Neural crest cell (in vitro differentiated cells): ENCODE measurements at regions not wholly inside any gene's neighbourhood (a gene's known extent, or its start where the extent isn't known, plus 50 kb on each side); places are given as distances from the start of the nearest gene placed in this dataset.

Experiments
- DNase-seq: peaks from one replicate; pipeline ENCODE4 v3.0.0; 2021; ENCODE audit warnings: low read depth, mixed read lengths, low spot score
- H3K27ac Mint-ChIP-seq: one replicate; pipeline ENCODE4 v1.8.0; 2021; ENCODE audit warnings: mild to moderate bottlenecking, mixed read lengths; ENCODE audit not compliant: unreplicated experiment
- H3K27me3 Mint-ChIP-seq: 2 replicates; pipeline ENCODE4 v1.8.0; 2021; ENCODE audit warnings: low read depth, mild to moderate bottlenecking, mixed read lengths
- H3K36me3 Mint-ChIP-seq: 2 replicates; pipeline ENCODE4 v1.8.0; 2021; ENCODE audit warnings: low read depth, mild to moderate bottlenecking, mixed read lengths
- H3K4me1 Mint-ChIP-seq: 2 replicates; pipeline ENCODE4 v1.8.0; 2021; ENCODE audit warnings: mixed read lengths
- H3K4me3 Mint-ChIP-seq: one replicate; pipeline ENCODE4 v1.8.0; 2021; ENCODE audit warnings: mild to moderate bottlenecking, mixed read lengths
- H3K9me3 Mint-ChIP-seq: 2 replicates; pipeline ENCODE4 v1.8.0; 2021; ENCODE audit warnings: mixed read lengths
- CTCF ChIP-seq: fragments of 200-600 bp; sonication (generic); conservative IDR thresholded peaks from 2 replicates; pipeline ENCODE4 v1.5.0; 2021; ENCODE audit warnings: antibody characterized with exemption, mild to moderate bottlenecking

- Mint-ChIP-seq H3K4me1 (no peaks in the 10 kb centered on the region), H3K4me3 (no peak overlapping the region), H3K9me3 (peaks cover 14% of the 10 kb centered on the region), H3K27me3 (no peaks in the 10 kb centered on the region), H3K36me3 (peaks cover 3% of the 10 kb centered on the region), H3K27ac (peak overlapping the region; percentile 58)
- no peak for DNase-seq
- TF ChIP-seq CTCF, result no peak
Observed at GRCh38 chr12:83763425-83763824, 1076.7 kb downstream of the TMTC2 start.

GRCh38 chr12:83759906-83760305 is 1073.2 kb downstream of the TMTC2 start:
- Mint-ChIP-seq H3K27ac (no peak overlapping the region), H3K36me3 (peaks cover 3% of the 10 kb centered on the region), H3K4me1 (no peaks in the 10 kb centered on the region), H3K4me3 (no peak overlapping the region), H3K27me3 (no peaks in the 10 kb centered on the region), H3K9me3 (peaks cover 14% of the 10 kb centered on the region)
- no peak for DNase-seq
- no peak for TF ChIP-seq CTCF

GRCh38 chr12:83758888-83759631 is 1072.4 kb downstream of the TMTC2 start:
- Mint-ChIP-seq H3K9me3 (peaks cover 14% of the 10 kb centered on the region), H3K4me1 (no peaks in the 10 kb centered on the region), H3K27ac (no peak overlapping the region), H3K27me3 (no peaks in the 10 kb centered on the region), H3K4me3 (no peak overlapping the region), H3K36me3 (peaks cover 3% of the 10 kb centered on the region)
- no peak for DNase-seq
- TF ChIP-seq CTCF, result no peak

- Mint-ChIP-seq H3K4me1 (no peaks in the 10 kb centered on the region), H3K9me3 (no peaks in the 10 kb centered on the region), H3K36me3 (no peaks in the 10 kb centered on the region), H3K4me3 (no peak overlapping the region), H3K27ac (no peak overlapping the region), H3K27me3 (no peaks in the 10 kb centered on the region)
- no peak for TF ChIP-seq CTCF
- no peak for DNase-seq
Observed at GRCh38 chr12:83753904-83754303, 1067.2 kb downstream of the TMTC2 start.

GRCh38 chr12:83753205-83753604 is 1066.5 kb downstream of the TMTC2 start:
- H3K36me3 Mint-ChIP-seq, result no peaks in the 10 kb centered on the region
- H3K27ac Mint-ChIP-seq, result no peak overlapping the region
- H3K4me1 Mint-ChIP-seq, result no peaks in the 10 kb centered on the region
- TF ChIP-seq CTCF, result no peak
- H3K27me3 Mint-ChIP-seq, result no peaks in the 10 kb centered on the region
- H3K4me3 Mint-ChIP-seq, result no peak overlapping the region
- H3K9me3 Mint-ChIP-seq, result no peaks in the 10 kb centered on the region
- no peak for DNase-seq
